Activated CD8-positive, alpha-beta T cell treated with anti-CD3 and anti-CD28 coated beads, Interleukin-2, amount 10 ng/mL, durations not matched to agents 7 days and 5 days (primary cell): ENCODE measurements at regions not wholly inside any gene's neighbourhood (a gene's known extent, or its start where the extent isn't known, plus 50 kb on each side); places are given as distances from the start of the nearest gene placed in this dataset.
"Not testable (repeated sequence)": the region's sequence is repeated elsewhere in the genome, so short reads cannot be mapped to it uniquely, and the experiment has no call there.

Experiments used
- ATAC-seq: fragments of 150-1000 bp; cut with Tn5 transposase; one replicate; pipeline ENCODE4 v1.10.0; 2021; ENCODE audit warnings: moderate library complexity
- CTCF ChIA-PET: fragments of 350-600 bp; sonication (Branson Sonifier 250); formaldehyde crosslinking; loops from one replicate; lab custom pipeline; 2021; ENCODE audit warnings: antibody characterized with exemption; lab: Charles Lee
- POLR2A ChIA-PET: fragments of 350-600 bp; sonication (Branson Sonifier 250); formaldehyde crosslinking; loops from one replicate; lab custom pipeline; 2021; ENCODE audit warnings: antibody characterized with exemption; lab: Charles Lee
- DNase-seq: peaks from one replicate; pipeline ENCODE4 v3.0.0-alpha.2; 2020
- H3K27ac Mint-ChIP-seq: one replicate; pipeline ENCODE4 v1.8.0; 2021; ENCODE audit warnings: mild to moderate bottlenecking, mixed read lengths
- H3K27me3 Mint-ChIP-seq: one replicate; pipeline ENCODE4 v1.8.0; 2021; ENCODE audit warnings: low read depth, mixed read lengths
- H3K36me3 Mint-ChIP-seq: one replicate; pipeline ENCODE4 v1.8.0; 2021; ENCODE audit warnings: low read depth, mixed read lengths
- H3K4me1 Mint-ChIP-seq: one replicate; pipeline ENCODE4 v1.8.0; 2021; ENCODE audit warnings: low read depth, mixed read lengths
- H3K4me3 Mint-ChIP-seq: one replicate; pipeline ENCODE4 v1.8.0; 2021; ENCODE audit warnings: mild to moderate bottlenecking, mixed read lengths
- H3K9me3 Mint-ChIP-seq: one replicate; pipeline ENCODE4 v1.8.0; 2022; ENCODE audit warnings: mixed read lengths; ENCODE audit not compliant: insufficient read depth

DNA sequence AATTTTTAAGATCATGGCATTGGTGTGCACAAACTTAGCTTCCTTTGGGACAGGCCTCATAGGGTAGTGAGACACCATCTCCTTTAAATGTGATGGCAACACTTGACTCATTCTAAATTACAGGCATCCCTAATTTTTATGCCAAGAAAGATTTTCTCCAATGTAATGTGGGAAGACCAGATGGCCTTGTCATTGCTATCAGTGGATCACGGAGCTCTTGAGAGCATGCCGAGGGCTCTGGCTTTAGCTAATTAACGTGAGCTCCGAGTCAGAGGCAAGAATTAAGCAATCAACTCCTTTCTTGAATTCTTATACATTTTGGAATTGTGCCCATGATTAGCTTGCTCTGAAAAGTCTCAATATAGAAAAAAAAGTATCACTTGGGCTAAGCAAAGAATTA, 215.8 kb downstream of the LRRC70 start:
- Mint-ChIP-seq H3K36me3 (no peaks in the 10 kb centered on the region), H3K4me1 (no peaks in the 10 kb centered on the region), H3K27ac (no peak overlapping the region), H3K27me3 (no peaks in the 10 kb centered on the region), H3K9me3 (peaks cover 3% of the 10 kb centered on the region), H3K4me3 (no peak overlapping the region)
- ChIA-PET POLR2A (interaction anchor here (0.6 kb wide), 1 partner anchor 584 kb away, joined by 3 read pairs; no protein-coding TSS in a partner anchor), CTCF (interaction anchor here (1.3 kb wide), 1 partner anchor 16 kb away, joined by 5 read pairs; no protein-coding TSS in a partner anchor)
- ATAC-seq = no peak
- DNase-seq = no peak

- Mint-ChIP-seq H3K9me3 (no peaks in the 10 kb centered on the region), H3K4me1 (no peaks in the 10 kb centered on the region), H3K4me3 (no peak overlapping the region), H3K27me3 (peaks cover 9% of the 10 kb centered on the region), H3K36me3 (no peaks in the 10 kb centered on the region), H3K27ac (no peak overlapping the region)
- no peak for DNase-seq
- ATAC-seq = no peak
- CTCF ChIA-PET = no interaction called here
- POLR2A ChIA-PET = no interaction called here
Observed at GRCh38 chr5:62791059-62791458, 212.4 kb downstream of the LRRC70 start.

DNA sequence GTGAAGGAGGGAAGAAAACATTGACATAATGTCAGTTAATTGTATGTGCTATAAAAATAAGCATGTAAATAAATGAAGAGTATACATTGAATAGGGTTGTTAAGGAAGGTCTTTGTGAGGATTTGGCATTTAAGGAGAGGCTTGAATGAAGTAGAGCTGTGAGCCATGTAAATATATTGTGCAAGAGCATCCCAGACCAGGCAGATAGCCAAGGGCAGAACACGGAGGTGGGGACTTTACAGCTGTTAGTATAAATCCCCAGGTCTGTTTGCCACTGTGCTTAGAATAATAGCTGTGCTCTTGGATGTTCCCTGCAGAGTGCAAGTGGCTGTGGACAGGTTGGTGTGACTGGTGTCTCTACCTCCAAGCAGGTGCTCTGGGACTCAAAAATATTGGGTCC, 211.7 kb downstream of the LRRC70 start:
- Mint-ChIP-seq H3K27me3 (peaks cover 9% of the 10 kb centered on the region), H3K9me3 (no peaks in the 10 kb centered on the region), H3K4me1 (no peaks in the 10 kb centered on the region), H3K27ac (no peak overlapping the region), H3K4me3 (no peak overlapping the region), H3K36me3 (no peaks in the 10 kb centered on the region)
- ATAC-seq (no peak), DNase-seq (no peak)
- ChIA-PET CTCF (no interaction called here), POLR2A (no interaction called here)

- no peaks in the 10 kb centered on the region for H3K36me3 Mint-ChIP-seq
- DNase-seq (no peak), ATAC-seq (no peak)
- ChIA-PET POLR2A (no interaction called here), CTCF (no interaction called here)
- no peaks in the 10 kb centered on the region for H3K9me3 Mint-ChIP-seq
- no peak overlapping the region for H3K27ac Mint-ChIP-seq
- no peak overlapping the region for H3K4me3 Mint-ChIP-seq
- H3K27me3 Mint-ChIP-seq = peaks cover 11% of the 10 kb centered on the region
- no peaks in the 10 kb centered on the region for H3K4me1 Mint-ChIP-seq
Observed at GRCh38 chr5:62786099-62786498, 207.5 kb downstream of the LRRC70 start.

DNA sequence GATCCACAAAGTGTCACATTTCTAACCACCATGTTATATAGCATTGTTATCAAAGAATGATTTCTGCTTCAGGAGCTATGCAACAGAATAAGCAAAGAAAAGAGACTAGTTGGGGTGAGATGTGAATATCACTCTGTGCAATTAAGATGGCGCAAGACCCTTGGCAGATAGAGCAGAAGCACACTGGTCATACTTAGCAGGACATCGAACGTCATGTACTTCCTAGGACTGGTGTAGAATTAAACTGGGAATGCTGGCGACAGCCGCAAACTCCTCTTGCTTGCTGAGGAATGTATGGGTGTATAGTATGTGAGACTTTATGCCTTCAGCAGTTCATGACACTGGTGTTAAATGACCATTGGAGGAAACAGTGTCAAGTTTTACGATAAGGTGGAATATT, 207.0 kb downstream of the LRRC70 start:
- no peak overlapping the region for H3K4me3 Mint-ChIP-seq
- peaks cover 11% of the 10 kb centered on the region for H3K27me3 Mint-ChIP-seq
- CTCF ChIA-PET = no interaction called here
- H3K9me3 Mint-ChIP-seq = no peaks in the 10 kb centered on the region
- DNase-seq (no peak), ATAC-seq (no peak)
- H3K36me3 Mint-ChIP-seq = no peaks in the 10 kb centered on the region
- H3K4me1 Mint-ChIP-seq = no peaks in the 10 kb centered on the region
- POLR2A ChIA-PET = no interaction called here
- no peak overlapping the region for H3K27ac Mint-ChIP-seq

DNA sequence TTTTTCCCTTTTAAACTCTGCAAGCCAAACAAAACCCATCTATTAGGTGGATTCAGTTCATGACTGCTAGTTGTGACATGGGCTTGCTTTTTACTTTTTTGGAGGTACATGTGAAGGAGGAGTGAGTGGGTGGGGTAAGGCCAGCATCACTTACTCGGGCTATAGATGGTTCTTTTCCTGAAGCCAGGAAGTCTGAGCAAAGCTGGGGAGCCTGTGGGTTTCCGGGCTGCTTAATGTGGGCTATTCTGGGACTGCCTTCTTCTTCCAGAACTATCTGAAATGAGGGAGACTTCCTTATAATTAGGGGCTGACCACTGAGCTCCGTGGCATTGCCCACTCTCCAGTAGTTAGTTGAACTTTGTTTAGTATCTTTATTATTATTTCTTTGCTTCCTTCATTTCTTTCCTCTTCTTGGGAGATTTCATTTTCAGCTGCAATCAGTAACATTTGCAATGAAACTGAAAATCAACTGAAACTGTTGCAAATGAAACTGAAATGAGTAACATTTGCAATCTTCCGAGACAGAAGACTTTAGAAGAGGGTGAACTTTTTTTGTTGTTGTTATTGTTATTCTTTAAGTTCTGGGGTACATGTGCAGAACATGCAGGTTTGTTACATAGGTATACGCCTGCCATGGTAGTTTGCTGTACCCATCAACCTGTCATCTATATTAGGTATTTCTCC, 204.9 kb downstream of the LRRC70 start:
- no peaks in the 10 kb centered on the region for H3K9me3 Mint-ChIP-seq
- ATAC-seq (no peak), DNase-seq (no peak)
- no peak overlapping the region for H3K27ac Mint-ChIP-seq
- ChIA-PET POLR2A (no interaction called here), CTCF (no interaction called here)
- no peaks in the 10 kb centered on the region for H3K4me1 Mint-ChIP-seq
- peaks cover 6% of the 10 kb centered on the region for H3K27me3 Mint-ChIP-seq
- H3K4me3 Mint-ChIP-seq = no peak overlapping the region
- H3K36me3 Mint-ChIP-seq = no peaks in the 10 kb centered on the region

DNA sequence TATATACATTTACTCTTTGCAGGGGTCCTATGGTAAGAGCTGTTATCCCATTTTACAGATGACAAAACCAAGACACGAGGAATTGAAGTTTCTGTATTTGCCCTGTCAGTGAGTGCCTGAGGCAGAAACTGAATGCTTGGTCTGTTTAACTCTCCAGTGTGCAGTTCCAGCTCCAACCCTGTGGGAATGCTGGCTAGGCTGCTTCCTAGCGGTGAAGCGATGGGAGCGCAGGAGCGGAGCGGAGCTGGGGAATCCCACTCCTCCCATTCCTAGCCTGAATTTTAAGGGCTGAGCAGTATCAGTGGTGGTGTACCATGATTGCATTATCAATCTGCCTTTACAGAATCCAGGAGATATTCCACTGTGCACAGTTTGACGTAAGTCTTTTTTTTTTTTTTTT, 202.3 kb downstream of the LRRC70 start:
- Mint-ChIP-seq H3K27ac (no peak overlapping the region), H3K9me3 (no peaks in the 10 kb centered on the region), H3K4me1 (no peaks in the 10 kb centered on the region), H3K4me3 (no peak overlapping the region), H3K27me3 (peaks cover 2% of the 10 kb centered on the region), H3K36me3 (no peaks in the 10 kb centered on the region)
- POLR2A ChIA-PET = no interaction called here
- ATAC-seq = no peak
- no peak for DNase-seq
- CTCF ChIA-PET = interaction anchor here (0.9 kb wide), 1 partner anchor 321 kb away, joined by 3 read pairs; no protein-coding TSS in a partner anchor

GRCh38 chr5:62780230-62780629, 201.6 kb downstream of the LRRC70 start:
- DNase-seq (no peak), ATAC-seq (no peak)
- Mint-ChIP-seq H3K27me3 (peaks cover 2% of the 10 kb centered on the region), H3K36me3 (no peaks in the 10 kb centered on the region), H3K27ac (no peak overlapping the region), H3K4me3 (no peak overlapping the region), H3K4me1 (no peaks in the 10 kb centered on the region), H3K9me3 (no peaks in the 10 kb centered on the region)
- CTCF ChIA-PET = interaction anchor here (0.9 kb wide), 1 partner anchor 320 kb away, joined by 3 read pairs; no protein-coding TSS in a partner anchor
- POLR2A ChIA-PET = no interaction called here

DNA sequence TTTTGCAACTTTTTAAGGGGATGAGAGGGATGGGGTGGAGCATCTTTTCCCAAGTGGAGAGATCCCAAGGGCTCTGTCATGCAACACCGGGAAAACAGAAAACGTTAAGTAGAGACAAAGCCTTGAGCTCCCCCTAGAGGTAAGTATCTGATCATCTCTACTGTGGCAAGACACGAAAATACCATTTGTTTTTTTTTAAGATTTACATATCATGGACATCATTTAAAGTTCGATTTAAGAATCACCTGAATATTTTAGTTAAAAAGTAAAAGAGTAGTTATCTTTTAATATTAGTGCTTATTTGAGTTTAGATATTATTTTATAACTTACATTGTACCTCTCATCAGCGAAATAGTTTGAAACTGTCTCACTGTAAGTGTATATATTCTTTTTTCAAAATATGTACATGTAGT, 200.4 kb downstream of the LRRC70 start:
- no peak overlapping the region for H3K27ac Mint-ChIP-seq
- no peaks in the 10 kb centered on the region for H3K4me1 Mint-ChIP-seq
- H3K36me3 Mint-ChIP-seq = no peaks in the 10 kb centered on the region
- ATAC-seq (peak; percentile 65), DNase-seq (no peak)
- peaks cover 1% of the 10 kb centered on the region for H3K27me3 Mint-ChIP-seq
- ChIA-PET POLR2A (no interaction called here), CTCF (interaction anchor here (0.6 to 1.8 kb wide), 9 partner anchors 13 to 1118 kb away, joined by 3 to 5 read pairs (median 4); no protein-coding TSS in a partner anchor)
- H3K9me3 Mint-ChIP-seq = no peaks in the 10 kb centered on the region
- no peak overlapping the region for H3K4me3 Mint-ChIP-seq

GRCh38 chr5:62778316-62779009, 199.8 kb downstream of the LRRC70 start:
- ATAC-seq = no peak

GRCh38 chr5:62777081-62777480, 198.5 kb downstream of the LRRC70 start:
- H3K4me3 Mint-ChIP-seq, POLR2A ChIA-PET, DNase-seq, H3K27me3 Mint-ChIP-seq, ATAC-seq, H3K9me3 Mint-ChIP-seq, H3K27ac Mint-ChIP-seq, H3K4me1 Mint-ChIP-seq, H3K36me3 Mint-ChIP-seq: not testable (repeated sequence)
- CTCF ChIA-PET = interaction anchor here (1.3 kb wide), 1 partner anchor 314 kb away, joined by 3 read pairs; no protein-coding TSS in a partner anchor

More at GRCh38 chr5:62778316-62779009, 199.8 kb downstream of the LRRC70 start:
- ChIA-PET POLR2A (no interaction called here), CTCF (interaction anchor here (0.6 to 1.8 kb wide), 11 partner anchors 14 to 1118 kb away, joined by 3 to 5 read pairs (median 3); no protein-coding TSS in a partner anchor)
- Mint-ChIP-seq H3K4me1 (no peaks in the 10 kb centered on the region), H3K36me3 (no peaks in the 10 kb centered on the region), H3K9me3 (no peaks in the 10 kb centered on the region), H3K4me3 (no peak overlapping the region), H3K27me3 (no peaks in the 10 kb centered on the region), H3K27ac (no peak overlapping the region)
- DNase-seq = no peak

GRCh38 chr5:62776592-62776991, 198.0 kb downstream of the LRRC70 start:
- H3K4me3 Mint-ChIP-seq, H3K36me3 Mint-ChIP-seq, H3K4me1 Mint-ChIP-seq, ATAC-seq, H3K27ac Mint-ChIP-seq, H3K9me3 Mint-ChIP-seq, H3K27me3 Mint-ChIP-seq, DNase-seq, POLR2A ChIA-PET, CTCF ChIA-PET: not testable (repeated sequence)
